SJSA1 (cell line): ENCODE measurements at regions not wholly inside any gene's neighbourhood (a gene's known extent, or its start where the extent isn't known, plus 50 kb on each side); places are given as distances from the start of the nearest gene placed in this dataset.

ENCODE experiments used
- DNase-seq, 2 experiments: peaks; one replicate each; pipeline ENCODE4 v3.0.0-alpha.2; 2015 to 2020; ENCODE audit warnings: low spot score in 2 of 2, low read depth in 1 of 2
- H3K27ac ChIP-seq: fragments of 250-450 bp; sonication (Bioruptor Pico); 2 replicates; pipeline ENCODE4 v1.5.1; 2020; ENCODE audit warnings: mild to moderate bottlenecking, moderate library complexity
- H3K27me3 ChIP-seq: fragments of 250-450 bp; sonication (Bioruptor Pico); replicated peaks from 2 replicates; pipeline ENCODE4 v1.5.1; 2020; ENCODE audit warnings: mild to moderate bottlenecking, moderate library complexity
- H3K36me3 ChIP-seq: fragments of 250-450 bp; sonication (Bioruptor Pico); 2 replicates; pipeline ENCODE4 v1.5.1; 2020; ENCODE audit warnings: mild to moderate bottlenecking
- H3K4me1 ChIP-seq: fragments of 250-450 bp; sonication (Bioruptor Pico); replicated peaks from 2 replicates; pipeline ENCODE4 v1.6.1; 2021; ENCODE audit warnings: mild to moderate bottlenecking
- H3K4me3 ChIP-seq: fragments of 250-450 bp; sonication (Bioruptor Pico); 2 replicates; pipeline ENCODE4 v1.5.1; 2020; ENCODE audit warnings: mild to moderate bottlenecking
- H3K9me3 ChIP-seq: fragments of 250-450 bp; sonication (Bioruptor Pico); replicated peaks from 2 replicates; pipeline ENCODE4 v1.5.1; 2020; ENCODE audit warnings: mild to moderate bottlenecking

DNA sequence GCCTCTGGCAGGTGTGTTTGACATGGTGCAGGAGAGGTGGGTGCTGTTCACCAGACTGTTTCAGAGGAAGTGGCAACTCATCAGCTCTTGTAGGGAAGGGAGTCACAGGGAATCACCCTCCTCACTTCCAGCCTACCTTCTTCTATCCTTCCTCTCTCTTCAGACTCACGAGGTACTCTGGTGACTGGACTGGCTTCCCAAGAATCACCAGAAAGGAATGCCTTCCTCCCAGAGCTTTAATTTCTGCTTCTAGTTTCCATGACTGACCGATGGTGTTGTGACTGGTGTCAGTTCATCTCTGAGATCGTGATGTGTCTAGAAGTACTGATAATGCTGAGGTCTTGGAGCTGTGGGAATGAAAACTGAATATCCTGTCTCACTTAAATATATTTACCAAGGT lies 247.3 kb downstream of the KCTD12 start:
- no peak for DNase-seq
- H3K4me1 ChIP-seq = no peaks in the 10 kb centered on the region
- H3K27me3 ChIP-seq = no peaks in the 10 kb centered on the region
- no peaks in the 10 kb centered on the region for H3K36me3 ChIP-seq
- no peak overlapping the region for H3K4me3 ChIP-seq
- no peak overlapping the region for H3K27ac ChIP-seq
- H3K9me3 ChIP-seq = no peaks in the 10 kb centered on the region

DNA sequence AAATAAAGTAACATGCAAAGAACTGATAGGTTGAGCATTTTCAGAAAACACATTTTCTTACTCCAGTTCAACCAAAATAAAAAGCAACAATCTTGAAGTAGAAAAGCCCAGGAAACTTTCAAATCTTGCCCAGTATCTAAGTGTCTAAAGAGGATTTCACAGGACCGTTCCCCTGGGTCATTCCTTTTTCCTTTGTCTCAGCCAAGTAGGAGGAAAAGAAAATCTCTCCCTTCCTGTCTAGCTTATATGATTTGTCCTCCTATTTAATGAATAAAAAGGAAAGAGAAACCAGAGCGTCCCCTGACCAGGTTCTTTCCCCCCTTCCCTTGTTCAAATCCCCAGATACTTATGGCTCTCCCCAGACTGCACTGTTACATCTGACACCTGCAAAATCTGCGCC lies 248.0 kb downstream of the KCTD12 start:
- Histone ChIP-seq H3K27ac (no peak overlapping the region), H3K4me1 (no peaks in the 10 kb centered on the region), H3K9me3 (no peaks in the 10 kb centered on the region)

DNA sequence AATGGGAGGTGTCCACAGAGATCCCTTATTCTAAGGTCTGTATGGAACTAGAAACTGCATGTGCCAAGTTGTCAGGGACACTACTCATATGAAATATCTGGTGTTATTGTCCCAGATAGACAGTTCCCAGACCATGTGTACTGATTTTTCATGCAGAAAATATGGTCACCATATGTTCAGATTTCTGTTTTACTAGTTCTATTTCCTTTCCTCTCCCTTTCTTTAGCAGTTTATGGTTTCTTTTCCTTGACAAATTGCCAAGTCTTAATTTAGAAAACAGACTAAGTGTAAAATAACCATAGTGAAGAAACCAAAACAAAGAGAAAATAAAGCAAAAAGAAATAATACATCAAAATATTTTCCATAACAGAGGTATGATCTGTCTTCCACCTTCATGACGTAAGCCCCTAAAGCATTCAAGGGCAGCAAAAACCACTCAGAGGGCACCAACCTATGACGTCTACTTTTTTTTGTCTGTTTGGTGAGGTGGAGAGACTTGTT lies 248.5 kb downstream of the KCTD12 start:
- Histone ChIP-seq H3K36me3 (no peaks in the 10 kb centered on the region), H3K4me3 (no peak overlapping the region), H3K27ac (no peak overlapping the region), H3K4me1 (no peaks in the 10 kb centered on the region), H3K9me3 (no peaks in the 10 kb centered on the region), H3K27me3 (no peaks in the 10 kb centered on the region)
- DNase-seq = no peak

More for the DNA sequence above, 248.0 kb downstream of the KCTD12 start:
- Histone ChIP-seq H3K4me3 (no peak overlapping the region), H3K36me3 (no peaks in the 10 kb centered on the region), H3K27me3 (no peaks in the 10 kb centered on the region)
- no peak for DNase-seq

DNA sequence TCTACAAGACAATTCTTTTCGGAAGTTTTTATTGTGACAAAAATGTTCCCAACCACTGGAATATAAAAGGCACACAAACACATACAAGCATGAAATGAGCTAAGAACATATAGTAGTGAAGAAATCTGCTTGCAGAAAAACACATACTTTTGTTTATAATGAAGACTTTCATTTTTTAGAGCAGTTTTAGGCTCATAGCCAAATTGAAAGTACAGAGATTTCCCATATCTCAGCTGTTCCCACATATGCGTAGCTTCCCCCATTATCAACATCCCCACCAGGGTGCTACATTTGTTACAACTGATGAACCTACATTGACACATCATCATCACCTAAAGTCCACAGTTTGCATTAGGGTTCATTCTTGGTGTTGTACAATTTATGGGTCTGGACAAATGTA lies 249.4 kb downstream of the KCTD12 start:
- Histone ChIP-seq H3K4me3 (no peak overlapping the region), H3K4me1 (no peaks in the 10 kb centered on the region), H3K27me3 (no peaks in the 10 kb centered on the region), H3K9me3 (no peaks in the 10 kb centered on the region), H3K36me3 (no peaks in the 10 kb centered on the region), H3K27ac (no peak overlapping the region)
- DNase-seq = no peak

DNA sequence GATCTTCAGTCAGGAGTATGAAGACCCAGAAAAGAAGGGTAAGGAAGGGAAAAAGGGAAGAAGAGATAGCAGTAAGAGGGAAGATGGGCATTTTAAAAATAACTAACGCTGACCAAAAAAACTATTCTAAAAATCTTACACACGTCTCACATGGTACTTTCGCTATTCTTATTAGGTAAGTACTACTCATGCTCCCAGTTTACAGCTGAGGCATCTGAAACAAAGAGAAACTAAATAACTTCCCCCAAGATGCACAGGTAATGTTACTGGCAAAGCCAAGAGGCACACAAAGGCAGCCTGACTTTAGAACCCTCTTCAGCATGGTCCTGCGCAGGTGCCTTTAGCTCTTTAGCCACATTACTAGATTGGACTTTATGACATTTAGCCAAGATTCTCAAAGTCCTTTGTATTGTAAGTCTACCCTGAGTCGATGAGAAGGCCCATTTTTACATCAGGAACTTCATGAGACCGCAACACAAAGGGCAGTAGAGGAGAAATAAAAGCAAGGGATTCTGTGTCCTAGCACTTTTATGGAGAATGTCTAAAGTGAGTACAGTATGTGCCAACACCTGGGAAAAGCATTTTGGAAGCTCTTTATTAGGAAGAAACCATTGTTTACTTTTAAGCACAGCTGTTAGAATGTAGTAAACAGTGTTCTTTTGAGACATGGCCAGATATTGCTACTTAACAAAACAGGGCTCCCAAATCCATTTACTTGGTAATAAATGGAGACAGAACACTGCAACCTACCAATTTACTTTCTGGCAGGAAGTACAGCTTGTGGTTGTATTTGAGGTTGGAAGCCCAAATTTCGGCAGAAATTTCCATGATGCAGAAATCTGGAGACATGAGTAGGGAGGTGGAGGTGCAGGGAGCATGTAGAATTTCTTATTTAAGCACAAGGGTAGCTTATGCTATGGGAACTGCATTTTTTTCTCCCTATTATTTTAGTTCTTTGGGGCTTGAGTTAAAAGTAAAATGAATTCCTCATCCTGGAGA lies 250.7 kb downstream of the KCTD12 start:
- H3K27me3 ChIP-seq = no peaks in the 10 kb centered on the region
- no peak overlapping the region for H3K4me3 ChIP-seq
- H3K4me1 ChIP-seq = no peaks in the 10 kb centered on the region
- no peaks in the 10 kb centered on the region for H3K36me3 ChIP-seq
- no peaks in the 10 kb centered on the region for H3K9me3 ChIP-seq
- DNase-seq = no peak
- H3K27ac ChIP-seq = no peak overlapping the region

DNA sequence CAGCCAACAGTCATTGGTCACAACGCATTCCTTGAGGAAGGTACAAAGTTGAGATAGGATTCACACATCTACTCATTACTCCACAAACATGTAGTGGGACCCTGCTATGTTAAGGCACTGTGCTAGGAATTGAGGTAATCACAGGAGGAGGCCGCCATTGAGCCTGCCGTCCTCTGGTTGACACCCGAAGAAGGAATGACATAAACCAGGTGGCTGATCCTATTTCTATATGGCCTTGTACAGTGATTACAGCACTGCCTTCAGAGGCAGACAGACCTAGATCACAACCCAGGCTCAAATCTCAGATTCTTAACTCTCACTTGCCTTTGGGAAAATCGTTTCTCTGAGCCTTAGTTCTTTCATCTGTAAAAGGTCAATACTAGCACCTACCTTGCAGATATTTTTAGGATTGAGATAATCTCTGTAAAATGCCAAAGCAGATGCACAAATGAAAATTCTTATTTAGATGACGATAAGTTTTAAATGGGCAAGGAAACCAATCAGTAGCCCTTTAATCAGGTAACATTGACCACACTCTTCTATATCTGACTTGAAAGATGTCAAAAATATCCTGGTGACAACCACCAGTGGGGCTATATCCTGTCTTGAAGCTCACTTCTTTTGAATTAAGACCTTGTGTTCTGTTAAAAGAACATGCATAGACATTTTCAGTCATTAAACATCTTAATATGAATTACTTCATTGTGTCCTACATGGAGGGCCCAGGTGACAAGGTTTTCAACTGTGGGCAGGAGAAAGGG lies 251.6 kb downstream of the KCTD12 start:
- DNase-seq = no peak
- no peaks in the 10 kb centered on the region for H3K9me3 ChIP-seq

DNA sequence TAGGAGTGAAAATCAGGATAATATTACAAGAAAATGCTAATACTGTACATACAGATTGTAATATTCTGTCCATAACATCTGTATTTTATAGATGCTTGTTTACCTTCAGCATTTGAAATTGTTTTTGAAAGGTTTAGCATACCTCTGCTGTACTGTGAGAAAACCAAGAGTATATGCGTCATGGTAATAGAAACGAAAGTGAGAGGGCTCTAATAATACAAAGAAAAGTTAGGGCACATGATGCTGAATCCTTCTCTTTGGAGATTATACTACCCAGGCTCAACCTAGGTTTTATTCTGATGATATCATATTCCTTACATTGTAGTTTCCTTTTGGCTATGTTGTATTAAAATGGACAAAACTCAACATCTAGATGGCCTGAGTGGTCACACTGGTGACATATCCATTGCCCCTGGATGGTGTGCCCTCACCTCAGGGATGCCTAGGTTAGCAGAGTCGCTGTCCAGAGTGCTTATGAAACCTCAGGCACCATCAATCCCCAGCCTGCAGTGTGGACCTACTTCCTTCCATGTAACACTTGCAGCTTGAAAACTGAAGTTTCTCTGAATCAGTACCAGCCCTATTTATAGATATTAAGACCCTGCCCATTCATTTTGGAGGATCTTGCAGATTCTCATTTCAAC lies 253.7 kb downstream of the KCTD12 start:
- H3K4me1 ChIP-seq = no peaks in the 10 kb centered on the region
- DNase-seq = no peak
- no peaks in the 10 kb centered on the region for H3K27me3 ChIP-seq
- no peaks in the 10 kb centered on the region for H3K9me3 ChIP-seq
- no peak overlapping the region for H3K27ac ChIP-seq
- no peaks in the 10 kb centered on the region for H3K36me3 ChIP-seq
- no peak overlapping the region for H3K4me3 ChIP-seq

More for the DNA sequence above, 251.6 kb downstream of the KCTD12 start:
- Histone ChIP-seq H3K27me3 (no peaks in the 10 kb centered on the region), H3K27ac (no peak overlapping the region), H3K36me3 (no peaks in the 10 kb centered on the region), H3K4me1 (no peaks in the 10 kb centered on the region), H3K4me3 (no peak overlapping the region)

DNA sequence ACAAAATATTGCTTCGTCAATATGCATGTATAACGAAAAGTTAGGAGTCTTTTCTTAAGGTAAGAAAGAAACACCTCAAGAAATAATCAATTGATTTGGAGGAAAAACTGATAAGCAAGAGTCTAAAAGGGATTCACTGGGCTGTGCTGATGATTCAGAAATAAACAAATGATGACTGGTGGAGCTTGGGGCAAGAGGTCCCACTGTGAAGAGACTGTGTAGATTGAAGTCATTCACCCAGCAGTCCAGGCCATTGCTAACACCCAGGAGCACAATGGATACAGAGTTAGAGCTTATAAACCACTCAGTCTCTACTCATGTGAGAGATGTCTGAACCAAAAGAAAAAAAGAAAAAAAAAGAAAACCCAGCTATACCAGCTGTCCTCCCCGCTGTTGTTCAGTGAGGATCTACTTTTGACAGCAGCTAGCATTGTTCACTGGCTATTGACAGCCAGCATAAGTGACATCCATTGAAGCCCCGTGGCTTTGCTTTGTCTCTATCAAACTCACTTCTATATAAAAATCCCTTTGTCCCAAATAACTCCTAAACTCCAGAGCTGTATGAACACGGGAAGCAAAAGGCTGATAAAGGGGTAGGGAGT lies 255.5 kb downstream of the KCTD12 start:
- H3K36me3 ChIP-seq = no peaks in the 10 kb centered on the region
- H3K27me3 ChIP-seq = no peaks in the 10 kb centered on the region
- no peak overlapping the region for H3K4me3 ChIP-seq

DNA sequence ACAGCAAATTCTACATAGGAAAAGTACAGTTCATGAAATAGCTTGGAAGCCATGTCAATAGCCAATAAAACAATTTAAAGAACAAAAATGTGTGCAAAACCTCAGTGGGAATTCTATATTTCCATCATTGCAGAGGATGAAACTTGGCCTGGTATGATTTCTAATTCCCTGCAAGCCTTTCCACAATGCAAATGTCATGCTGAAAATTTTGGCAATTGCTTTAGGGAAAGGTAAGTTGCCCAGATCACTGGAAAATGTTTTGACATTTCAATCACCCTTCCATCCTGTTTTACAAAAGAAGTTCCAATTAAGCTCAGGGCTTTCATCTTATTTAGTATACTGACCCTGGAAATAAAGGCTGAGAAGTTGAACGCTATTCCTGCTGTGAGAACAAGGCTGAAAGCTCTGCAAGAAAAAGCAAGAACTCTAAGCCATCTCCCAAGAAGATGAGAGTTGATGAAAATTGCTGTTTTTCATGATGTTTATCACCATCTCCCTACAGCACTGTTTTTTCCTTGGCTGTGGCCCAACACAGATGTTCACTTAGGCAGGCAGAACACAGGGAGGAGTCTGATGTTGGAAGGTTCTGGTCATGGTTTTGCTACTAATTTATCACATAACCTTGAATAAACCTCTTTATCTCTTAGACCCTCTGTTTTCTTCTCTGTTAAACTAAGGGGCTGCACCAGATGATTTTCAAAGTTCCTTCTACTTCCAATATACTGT lies 263.7 kb downstream of the KCTD12 start:
- H3K36me3 ChIP-seq = no peaks in the 10 kb centered on the region
- H3K4me1 ChIP-seq = no peaks in the 10 kb centered on the region
- DNase-seq = no peak
- no peak overlapping the region for H3K4me3 ChIP-seq
- H3K27ac ChIP-seq = no peak overlapping the region
- H3K27me3 ChIP-seq = no peaks in the 10 kb centered on the region
- no peaks in the 10 kb centered on the region for H3K9me3 ChIP-seq

More for the DNA sequence above, 255.5 kb downstream of the KCTD12 start:
- H3K27ac ChIP-seq = no peak overlapping the region
- H3K4me1 ChIP-seq = no peaks in the 10 kb centered on the region
- no peak for DNase-seq
- H3K9me3 ChIP-seq = no peaks in the 10 kb centered on the region

DNA sequence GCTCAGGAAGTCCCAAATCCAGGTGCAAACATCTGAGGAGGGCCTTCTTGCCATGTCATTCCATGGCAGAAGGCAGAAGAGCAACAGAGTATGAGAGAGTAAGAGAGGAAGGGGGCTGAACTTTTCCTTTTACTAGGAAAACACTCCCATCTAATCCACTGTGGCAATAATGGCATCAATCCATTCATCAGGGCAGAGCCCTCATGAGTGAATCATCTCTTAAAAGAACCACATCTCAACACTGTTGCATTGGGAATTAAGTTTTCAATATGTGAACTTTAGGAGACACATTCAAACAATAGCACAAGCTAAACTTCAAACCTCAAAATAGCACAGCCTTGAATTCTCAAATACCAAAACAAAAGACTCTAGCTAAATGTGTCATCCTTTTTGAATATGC lies 264.5 kb downstream of the KCTD12 start:
- Histone ChIP-seq H3K4me3 (no peak overlapping the region), H3K27ac (no peak overlapping the region), H3K27me3 (no peaks in the 10 kb centered on the region), H3K4me1 (no peaks in the 10 kb centered on the region), H3K9me3 (no peaks in the 10 kb centered on the region), H3K36me3 (no peaks in the 10 kb centered on the region)
- no peak for DNase-seq

DNA sequence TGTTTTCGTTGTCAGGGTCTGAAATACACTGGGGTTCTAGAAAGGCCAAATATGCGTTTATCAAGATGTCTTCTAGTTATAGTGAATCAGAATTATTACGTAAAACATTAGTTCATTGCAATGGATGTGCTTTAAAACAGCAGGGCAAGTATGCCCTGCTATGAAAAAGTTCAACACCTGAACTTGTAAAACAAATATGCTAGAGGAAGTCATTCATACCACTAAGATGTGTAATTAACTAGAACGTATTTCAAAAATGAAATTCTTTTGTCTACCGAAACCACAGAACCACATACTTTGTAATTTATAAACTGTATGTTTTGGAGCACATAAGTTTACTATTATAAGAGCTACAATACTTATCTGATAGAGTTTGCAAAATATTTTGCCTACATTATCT lies 266.2 kb downstream of the KCTD12 start:
- no peak overlapping the region for H3K4me3 ChIP-seq
- no peaks in the 10 kb centered on the region for H3K36me3 ChIP-seq
- no peak for DNase-seq
- no peaks in the 10 kb centered on the region for H3K9me3 ChIP-seq
- H3K27me3 ChIP-seq = no peaks in the 10 kb centered on the region
- H3K27ac ChIP-seq = no peak overlapping the region
- H3K4me1 ChIP-seq = no peaks in the 10 kb centered on the region

DNA sequence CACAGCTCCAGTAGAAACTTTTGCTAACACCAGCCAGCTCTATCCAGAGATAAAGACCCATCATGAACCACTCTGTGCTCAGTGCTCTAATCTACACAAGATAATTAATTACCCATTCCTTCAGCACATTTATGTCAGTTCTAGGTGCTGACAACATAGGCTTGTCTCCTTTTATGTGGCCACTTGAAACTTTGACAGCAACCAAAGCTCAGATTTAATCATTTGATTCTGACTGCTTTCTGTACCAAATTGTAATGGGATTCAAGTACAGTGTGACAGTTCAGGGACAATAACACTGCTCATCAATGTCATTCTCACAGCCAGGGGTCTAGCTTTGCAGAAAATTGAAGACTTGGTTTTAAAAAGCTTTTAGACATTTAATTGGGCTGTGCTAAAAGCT lies 266.6 kb downstream of the KCTD12 start:
- no peaks in the 10 kb centered on the region for H3K4me1 ChIP-seq
- no peaks in the 10 kb centered on the region for H3K36me3 ChIP-seq
- H3K4me3 ChIP-seq = no peak overlapping the region
- DNase-seq = no peak
- H3K27me3 ChIP-seq = no peaks in the 10 kb centered on the region
- no peaks in the 10 kb centered on the region for H3K9me3 ChIP-seq
- H3K27ac ChIP-seq = no peak overlapping the region
